Fibroblast of skin of right quadriceps (primary cell): ENCODE measurements at regions not wholly inside any gene's neighbourhood (a gene's known extent, or its start where the extent isn't known, plus 50 kb on each side); places are given as distances from the start of the nearest gene placed in this dataset.

ENCODE experiments used
- DNase-seq: peaks from one replicate; pipeline ENCODE4 v3.0.0-alpha.2; 2013

GRCh38 chr10:125397608-125398007 lies 237.2 kb upstream of the CTBP2 start:
- DNase-seq: no peak

GRCh38 chr10:125396676-125397075 lies 236.3 kb upstream of the CTBP2 start:
- peak; percentile 86 for DNase-seq

GRCh38 chr10:125392609-125393008 lies 232.2 kb upstream of the CTBP2 start:
- DNase-seq: peak; percentile 75

- peak; percentile 57 for DNase-seq
Measured at GRCh38 chr10:125392154-125392553, 231.8 kb upstream of the CTBP2 start.

GRCh38 chr10:125389648-125390047 lies 229.3 kb upstream of the CTBP2 start:
- no peak for DNase-seq

GRCh38 chr10:125379592-125379991 lies 219.2 kb upstream of the CTBP2 start:
- DNase-seq: no peak

GRCh38 chr10:125377368-125377767 lies 217.0 kb upstream of the CTBP2 start:
- DNase-seq: peak; percentile 63

- no peak for DNase-seq
Measured at GRCh38 chr10:125375210-125375609, 214.8 kb upstream of the CTBP2 start.

- no peak for DNase-seq
Measured at GRCh38 chr10:125373546-125373945, 213.2 kb upstream of the CTBP2 start.

- no peak for DNase-seq
Measured at GRCh38 chr10:125370578-125370977, 210.2 kb upstream of the CTBP2 start.

GRCh38 chr10:125369382-125370326 lies 209.3 kb upstream of the CTBP2 start:
- DNase-seq: no peak

GRCh38 chr10:125368146-125368545 lies 207.8 kb upstream of the CTBP2 start:
- DNase-seq: peak; percentile 35

GRCh38 chr10:125363791-125364190 lies 203.4 kb upstream of the CTBP2 start:
- DNase-seq: no peak

GRCh38 chr10:125362950-125363349 lies 202.6 kb upstream of the CTBP2 start:
- DNase-seq: no peak

GRCh38 chr10:125359401-125359800 lies 199.0 kb upstream of the CTBP2 start:
- no peak for DNase-seq

- no peak for DNase-seq
Measured at GRCh38 chr10:125355657-125356056, 195.3 kb upstream of the CTBP2 start.

- no peak for DNase-seq
Measured at GRCh38 chr10:125350519-125350918, 190.2 kb upstream of the CTBP2 start.

- no peak for DNase-seq
Measured at GRCh38 chr10:125348536-125348935, 188.2 kb upstream of the CTBP2 start.

GRCh38 chr10:125344573-125345171 lies 184.3 kb upstream of the CTBP2 start:
- DNase-seq: no peak

- DNase-seq: no peak
Measured at GRCh38 chr10:125343983-125344382, 183.6 kb upstream of the CTBP2 start.

- no peak for DNase-seq
Measured at GRCh38 chr10:125343118-125343925, 183.0 kb upstream of the CTBP2 start.

- DNase-seq: no peak
Measured at GRCh38 chr10:125341611-125342010, 181.2 kb upstream of the CTBP2 start.

GRCh38 chr10:125340903-125341302 lies 180.5 kb upstream of the CTBP2 start:
- DNase-seq: peak; percentile 11
